GM18505 (cell line): ENCODE measurements at regions not wholly inside any gene's neighbourhood (a gene's known extent, or its start where the extent isn't known, plus 50 kb on each side); places are given as distances from the start of the nearest gene placed in this dataset.

Experiments used
- ATAC-seq: cut with Tn5 transposase; IDR thresholded peaks from one replicate; pipeline ENCODE4 v1.9.1; 2021; ENCODE audit not compliant: unreplicated experiment
- POLR2A ChIP-seq: IDR thresholded peaks from 4 replicates; pipeline ENCODE4 v1.6.1; 2011; ENCODE audit warnings: borderline replicate concordance; ENCODE audit not compliant: insufficient read depth, insufficient read length; ENCODE audit errors: extremely low read depth

DNA sequence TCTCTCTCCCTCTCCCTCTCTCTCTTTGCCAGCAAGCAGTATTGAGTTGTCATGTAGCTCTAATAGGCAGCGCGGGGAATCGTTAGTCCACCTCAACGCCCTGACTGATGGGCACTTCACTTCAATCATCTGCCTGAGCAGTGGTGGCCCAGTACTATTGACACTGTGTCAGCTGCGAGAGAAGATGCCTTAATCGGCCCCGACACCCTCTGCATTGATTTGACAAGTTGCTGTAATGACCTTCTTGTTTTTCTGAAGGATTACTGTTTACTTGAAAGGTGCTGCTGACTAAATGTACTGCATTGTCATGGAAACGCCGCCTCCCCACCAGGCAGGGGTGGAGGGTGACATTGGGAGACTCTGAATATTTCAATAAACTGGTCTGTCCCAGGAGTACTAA is 913.8 kb downstream of the KCNMA1 start:
- no peak for ATAC-seq
- no peak for TF ChIP-seq POLR2A

DNA sequence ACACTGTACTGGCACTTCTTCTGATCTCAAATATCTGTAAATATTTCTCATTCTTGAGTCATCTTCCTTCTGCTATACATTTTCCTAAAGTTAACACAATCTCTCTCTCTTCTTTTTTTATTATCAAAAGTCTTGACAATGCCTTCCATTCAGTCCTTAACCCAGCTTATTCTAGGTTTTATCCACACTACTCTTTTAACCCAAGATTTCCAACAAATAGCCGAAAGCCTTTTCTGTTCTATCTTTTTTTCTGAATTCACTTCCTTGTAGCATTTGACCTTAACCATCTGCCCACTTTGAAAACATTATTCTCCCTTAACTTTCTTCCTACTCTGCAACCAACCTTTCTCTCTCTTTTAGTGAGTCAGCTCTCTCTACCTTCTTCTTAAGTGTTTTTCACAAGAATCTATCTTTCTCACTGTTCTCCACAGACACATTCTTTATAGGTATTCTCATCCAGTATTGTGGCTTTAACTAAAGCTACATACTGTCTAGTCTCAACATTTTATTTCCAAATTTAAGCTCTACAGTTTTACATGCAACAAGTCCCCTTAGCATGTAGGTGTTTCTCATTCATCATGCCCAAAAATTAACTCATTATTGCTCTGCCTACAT is 915.6 kb downstream of the KCNMA1 start:
- no peak for TF ChIP-seq POLR2A
- no peak for ATAC-seq

DNA sequence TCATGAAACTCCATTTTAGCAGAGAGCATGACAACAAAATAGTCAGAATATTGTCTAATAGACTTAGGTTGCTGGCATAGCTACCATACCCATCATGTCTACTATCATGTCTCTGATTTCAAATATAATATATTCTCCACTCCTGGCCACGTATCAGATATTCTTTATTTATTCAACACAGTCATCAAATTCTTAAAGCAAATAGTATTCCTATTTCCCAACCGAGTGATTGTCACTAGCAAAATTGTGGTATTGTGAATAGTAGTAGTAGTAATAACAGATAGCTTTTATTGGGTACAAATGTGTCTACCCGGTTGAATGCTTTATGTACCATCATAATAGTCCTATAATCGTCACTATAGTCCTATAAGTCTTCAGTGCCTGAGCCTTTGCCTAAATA is 918.6 kb downstream of the KCNMA1 start:
- no peak for TF ChIP-seq POLR2A
- no peak for ATAC-seq

DNA sequence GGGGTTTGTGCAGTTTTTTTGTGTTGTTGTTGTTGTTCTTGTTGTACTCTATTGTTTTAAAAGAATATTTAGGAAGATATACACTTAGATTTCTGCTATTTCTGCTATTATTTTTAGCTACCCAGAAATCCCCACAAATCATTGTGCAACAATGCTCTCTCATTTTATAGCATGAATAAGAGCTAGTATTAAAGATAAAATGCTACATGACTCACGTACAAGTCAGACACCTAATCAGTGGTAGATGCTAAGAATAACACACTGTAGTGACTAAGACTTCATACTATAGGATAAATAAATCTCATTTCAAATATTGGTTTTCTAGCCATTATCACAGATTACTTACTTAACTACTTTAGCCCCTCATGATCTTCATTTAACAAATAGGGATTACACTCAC is 920.5 kb downstream of the KCNMA1 start:
- ATAC-seq = no peak
- no peak for TF ChIP-seq POLR2A

DNA sequence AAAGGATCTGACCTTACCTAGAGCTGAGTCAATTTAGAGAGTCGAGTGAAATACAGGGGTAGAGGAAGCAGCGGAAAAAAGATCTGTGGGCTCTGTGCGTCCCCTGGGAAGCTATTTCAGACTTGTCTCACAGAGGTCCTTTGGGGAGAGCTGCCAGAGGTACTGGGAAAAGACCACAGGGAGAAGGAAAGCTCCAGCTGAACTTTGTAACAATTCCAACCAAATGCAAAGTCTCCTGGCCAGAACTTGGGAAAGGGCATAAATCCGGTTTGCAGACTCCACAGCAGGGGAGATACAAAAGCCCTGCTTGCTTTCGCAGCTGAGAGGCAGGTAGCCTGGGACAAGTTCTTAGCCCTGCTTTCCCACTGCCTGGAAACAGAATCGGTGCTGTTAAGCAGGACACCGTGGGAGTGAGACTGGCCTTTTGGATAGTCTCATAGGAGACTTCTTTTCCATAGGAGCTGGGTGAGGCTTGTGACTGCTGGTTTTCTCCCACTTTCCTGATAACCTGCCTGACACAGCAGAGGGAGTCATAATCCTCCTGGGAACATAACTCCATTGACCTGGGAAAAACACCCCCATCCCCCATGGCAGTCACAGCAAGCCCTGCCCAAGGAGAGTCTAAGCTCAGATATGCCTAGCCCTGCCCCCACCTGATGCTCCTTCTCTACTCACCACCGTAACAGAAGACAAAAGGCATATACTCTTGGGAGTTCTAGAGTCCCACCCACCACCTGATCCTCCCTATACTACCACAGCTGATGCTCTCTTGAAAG is 926.2 kb downstream of the KCNMA1 start:
- no peak for ATAC-seq
- TF ChIP-seq POLR2A = no peak

DNA sequence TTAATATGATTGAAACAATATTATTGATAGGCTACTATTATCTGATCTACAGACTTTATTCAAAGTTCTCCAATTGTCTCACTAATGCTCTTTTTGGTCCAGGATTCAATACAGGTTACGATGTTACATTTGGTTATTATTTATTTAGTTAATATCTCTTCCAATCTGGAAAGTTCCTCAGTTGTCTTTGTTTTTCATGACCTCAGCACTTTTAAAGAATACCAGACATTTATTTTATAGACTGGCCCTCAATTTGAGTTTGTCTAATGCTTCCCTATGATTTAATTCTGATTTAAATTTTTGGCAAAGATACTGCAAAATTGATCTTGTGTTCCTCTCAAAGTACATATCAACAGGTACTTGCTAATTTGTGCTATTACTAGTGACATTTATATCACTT is 937.4 kb downstream of the KCNMA1 start:
- ATAC-seq = no peak
- TF ChIP-seq POLR2A = no peak

DNA sequence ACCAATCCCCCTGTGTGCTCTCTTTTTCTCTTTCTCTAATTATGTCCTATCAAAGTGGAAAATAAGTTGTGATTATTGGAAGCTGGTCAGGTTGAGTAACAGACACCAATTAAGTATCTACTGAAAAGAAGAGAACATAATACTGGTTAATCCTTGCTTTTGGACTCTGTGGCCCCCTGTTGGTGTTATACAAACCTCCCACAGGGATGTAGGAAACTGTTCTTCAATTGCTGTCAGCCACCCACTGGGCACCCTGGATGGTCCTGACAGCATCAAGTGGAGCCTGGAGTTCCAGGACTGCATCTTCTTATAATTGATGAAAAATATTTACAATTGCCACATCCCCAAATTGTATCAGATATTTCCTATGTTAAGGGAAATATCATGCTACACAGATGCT is 939.7 kb downstream of the KCNMA1 start:
- no peak for TF ChIP-seq POLR2A
- ATAC-seq = no peak

DNA sequence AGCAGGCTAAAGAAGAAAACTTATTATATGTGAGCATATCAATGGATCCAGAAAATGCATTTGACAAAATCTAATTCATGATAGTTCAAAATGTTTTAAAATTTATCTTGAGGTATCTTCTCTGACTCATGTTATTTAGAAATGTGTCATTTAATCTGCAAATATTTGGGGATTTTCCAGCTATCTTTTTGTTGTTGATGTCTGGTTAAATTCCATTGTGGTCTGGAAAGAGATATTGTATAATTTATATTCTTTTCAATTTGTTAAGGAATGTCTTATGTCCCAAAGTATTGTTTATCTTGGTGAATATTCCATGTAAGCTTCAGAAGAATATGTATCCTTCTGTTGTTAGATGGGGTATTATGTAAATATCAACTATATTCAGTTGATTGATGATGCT is 942.5 kb downstream of the KCNMA1 start:
- no peak for ATAC-seq
- no peak for TF ChIP-seq POLR2A

DNA sequence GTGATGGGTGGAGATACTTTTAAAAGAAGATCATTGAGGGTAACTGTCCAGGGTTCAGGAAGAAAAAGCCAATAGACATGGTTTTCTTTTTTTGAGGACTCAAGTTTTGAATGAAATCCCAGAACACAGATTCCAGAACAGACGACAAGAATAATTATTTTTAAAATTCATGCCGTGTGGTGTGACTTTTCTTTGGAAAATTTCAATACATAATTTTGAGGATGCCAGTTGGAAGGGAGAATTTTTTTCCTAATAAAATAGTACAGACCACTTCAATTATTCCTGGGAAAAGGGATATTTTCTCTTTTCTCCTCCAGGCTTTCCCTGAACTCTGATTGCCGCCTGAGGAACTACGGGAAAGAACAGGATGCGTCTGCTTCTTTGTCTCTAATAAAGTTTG is 951.4 kb downstream of the KCNMA1 start:
- no peak for ATAC-seq
- no peak for TF ChIP-seq POLR2A

DNA sequence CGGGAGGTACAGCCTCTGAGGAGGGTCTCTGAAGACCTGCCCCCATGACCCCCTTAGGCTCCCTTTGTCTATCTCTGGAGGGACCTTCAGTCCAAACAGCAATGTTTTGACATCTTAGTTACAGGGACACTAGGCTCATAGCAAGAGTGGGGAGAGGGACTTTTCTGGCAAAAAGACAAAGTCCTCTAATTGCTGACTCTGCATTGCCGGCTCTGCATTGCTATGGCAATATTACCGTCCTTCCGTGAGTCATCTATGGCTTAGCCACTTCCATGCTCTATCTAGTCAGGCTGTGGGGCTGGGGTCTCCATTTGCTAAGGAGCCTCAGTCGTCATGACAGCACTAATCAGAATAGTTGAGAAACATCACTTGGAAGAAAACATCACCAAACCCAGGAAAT is 952.6 kb downstream of the KCNMA1 start:
- ATAC-seq = no peak
- TF ChIP-seq POLR2A = no peak

DNA sequence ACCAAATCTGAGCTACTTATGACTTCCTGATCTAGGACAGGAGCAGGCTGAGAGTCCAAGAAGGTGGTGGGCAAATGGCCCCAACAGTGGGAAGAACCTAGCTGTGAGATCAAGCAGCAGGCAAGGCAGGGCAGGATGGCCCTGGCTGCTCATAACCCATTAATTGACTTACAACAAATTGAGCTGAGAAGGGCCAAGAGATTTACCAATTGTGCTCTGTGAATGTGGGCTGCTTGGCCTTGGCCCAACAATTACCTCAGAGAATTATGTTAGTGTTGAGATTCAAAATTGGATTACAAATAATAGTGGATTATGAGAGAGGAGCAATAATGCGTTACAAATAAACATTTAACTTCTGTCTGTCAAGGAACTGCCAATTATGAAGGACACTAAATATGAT is 956.5 kb downstream of the KCNMA1 start:
- ATAC-seq = no peak

DNA sequence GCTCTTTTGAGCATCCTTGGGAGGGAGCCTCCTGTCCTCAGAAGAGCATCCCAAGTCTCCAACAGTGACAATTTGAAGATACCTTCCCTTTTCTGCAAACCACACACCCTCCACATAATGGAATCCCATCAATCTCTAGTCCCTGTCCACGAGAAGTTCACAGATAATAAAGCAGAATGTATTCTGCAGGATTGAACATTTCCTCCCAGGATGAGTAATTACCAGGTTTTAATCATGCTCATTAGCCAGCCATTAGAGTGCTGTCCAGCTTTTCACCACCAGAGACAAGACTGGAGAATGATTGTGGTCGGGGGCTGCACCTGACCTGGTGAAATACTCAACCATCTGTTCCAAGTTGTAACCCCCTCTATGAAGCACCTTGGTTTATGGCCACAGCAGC is 958.6 kb downstream of the KCNMA1 start:
- ATAC-seq = no peak

More for the DNA sequence above, 956.5 kb downstream of the KCNMA1 start:
- no peak for TF ChIP-seq POLR2A

DNA sequence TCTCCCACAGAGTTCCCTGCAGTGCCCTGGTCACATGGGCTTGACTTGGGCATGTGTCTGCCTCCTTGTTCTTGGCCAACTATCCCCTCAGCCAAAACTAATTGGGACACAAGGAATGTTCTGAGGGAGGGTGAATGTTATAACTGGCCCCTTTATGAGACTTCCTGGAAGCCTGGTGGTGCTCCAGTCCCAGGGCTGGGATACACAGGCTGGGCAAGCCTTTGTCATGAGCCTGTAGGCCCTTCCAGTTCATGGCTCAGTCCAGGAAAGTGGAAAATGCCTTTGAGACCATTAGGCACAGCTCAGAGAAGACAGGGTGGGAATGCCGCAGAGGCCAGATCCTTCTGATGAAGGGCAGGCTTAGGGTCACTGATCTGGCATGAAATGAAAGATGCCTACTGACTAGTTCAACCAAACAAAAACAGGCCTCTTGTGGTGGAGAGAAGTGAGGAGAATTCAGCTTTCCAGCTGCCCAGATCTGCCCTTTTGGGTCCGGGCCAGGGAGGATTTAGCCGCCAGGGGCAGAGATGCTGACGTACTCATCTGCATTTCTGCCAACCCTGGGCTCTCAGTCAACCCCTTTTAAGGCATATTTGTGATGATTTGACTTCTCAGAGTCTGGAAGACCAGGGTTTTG is 961.5 kb downstream of the KCNMA1 start:
- no peak for TF ChIP-seq POLR2A
- ATAC-seq = no peak

More for the DNA sequence above, 958.6 kb downstream of the KCNMA1 start:
- TF ChIP-seq POLR2A = no peak

DNA sequence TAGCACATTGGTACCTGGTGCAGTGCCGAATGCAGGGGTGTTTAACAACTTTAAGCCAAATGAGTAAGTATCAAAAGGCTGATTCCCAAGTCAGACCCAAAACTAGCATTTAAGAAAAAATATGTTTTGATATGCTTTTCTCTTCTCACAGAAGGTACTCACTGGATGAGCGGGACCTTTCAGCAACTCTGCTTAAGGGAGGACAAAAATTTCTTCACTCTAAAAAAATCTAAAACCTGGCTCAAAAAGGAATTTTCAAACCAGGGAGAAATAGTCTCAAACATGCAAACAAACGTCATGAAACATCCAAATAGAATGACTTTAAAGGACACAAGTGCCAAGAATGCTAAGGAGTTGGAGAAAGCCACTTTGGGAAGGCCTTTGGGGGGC is 962.1 kb downstream of the KCNMA1 start:
- no peak for ATAC-seq

More for the DNA sequence above, 962.1 kb downstream of the KCNMA1 start:
- TF ChIP-seq POLR2A = no peak
